Astrocyte (in vitro differentiated cells and primary cell): ENCODE measurements at regions not wholly inside any gene's neighbourhood (a gene's known extent, or its start where the extent isn't known, plus 50 kb on each side); places are given as distances from the start of the nearest gene placed in this dataset.

Experiments
- CTCF ChIP-seq: IDR thresholded peaks from 2 replicates; pipeline ENCODE4 v1.5.1; 2011; ENCODE audit warnings: low read depth, mild to moderate bottlenecking, inconsistent platforms, low read length, moderate library complexity; ENCODE audit not compliant: insufficient read depth
- EZH2 ChIP-seq: IDR thresholded peaks from 2 replicates; pipeline ENCODE4 v1.6.1; 2012; ENCODE audit warnings: mild to moderate bottlenecking, low read length, inconsistent platforms; ENCODE audit not compliant: insufficient read depth

DNA sequence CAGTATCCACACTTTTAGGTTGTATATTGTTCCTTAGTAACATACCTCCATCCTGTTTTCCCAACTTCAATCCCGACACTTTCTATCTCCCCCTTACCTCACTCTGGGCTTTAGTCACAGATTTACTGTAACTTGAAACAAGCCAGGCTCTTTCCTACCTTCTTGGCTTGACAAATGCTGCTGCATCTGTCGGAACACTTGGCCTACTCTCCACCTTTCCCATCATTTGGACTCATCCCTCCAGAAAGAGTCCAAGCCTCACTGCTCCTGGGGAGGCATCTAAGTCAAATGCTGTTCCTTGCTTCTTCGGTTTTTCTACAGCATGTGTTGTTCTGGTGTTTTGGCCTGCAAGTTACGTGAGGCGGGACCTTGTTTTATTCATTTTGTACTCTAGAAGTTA, 142.4 kb downstream of the DACT1 start:
- TF ChIP-seq CTCF (no peak), EZH2 (no peak)
